ENCODE measurements at regions not wholly inside any gene's neighbourhood (a gene's known extent, or its start where the extent isn't known, plus 50 kb on each side); places are given as distances from the start of the nearest gene placed in this dataset.

DNA sequence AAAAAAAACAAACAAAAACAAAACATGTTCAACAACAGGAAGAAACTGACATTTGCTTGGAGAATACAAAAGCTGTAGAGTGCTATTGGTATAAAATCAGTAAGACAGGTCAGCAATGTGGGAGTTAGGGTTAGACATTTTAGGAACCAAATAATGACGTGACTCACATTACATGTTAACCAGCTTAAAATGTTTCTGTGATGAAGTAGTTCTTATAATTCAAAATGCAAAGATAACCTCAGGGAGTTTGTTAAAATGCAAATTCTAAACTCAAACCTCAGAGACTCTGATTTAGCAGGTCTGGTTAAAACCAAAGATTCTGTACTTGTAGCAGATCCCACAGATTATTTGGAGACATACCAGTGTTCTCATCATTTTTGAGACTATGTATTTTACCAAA, 549.4 kb upstream of the SLITRK1 start:
- 44 to 64% methylated on average over 1 of the region's 1 CpG for WGBS, 2 donors (ENCODE audit: low coverage in 1 of 2)
- Histone ChIP-seq H3K27me3 (no peaks in the 10 kb centered on the region), H3K27ac (no peak overlapping the region), H3K9me3 (peaks cover 0 to 8% of the 10 kb centered on the region in 2 donors), H3K4me1 (no peaks in the 10 kb centered on the region), H3K4me3 (no peak overlapping the region), H3K36me3 (no peaks in the 10 kb centered on the region)
- in situ Hi-C loops (cut with MboI; ENCODE audit: low pct_ligation_motif_present in 1 of 4, low pct_unique_long_range_greater_than_20kb in 1 of 4, low sequenced_read_pairs in 3 of 4) = no loop called here
- TF ChIP-seq, protein P1, sequence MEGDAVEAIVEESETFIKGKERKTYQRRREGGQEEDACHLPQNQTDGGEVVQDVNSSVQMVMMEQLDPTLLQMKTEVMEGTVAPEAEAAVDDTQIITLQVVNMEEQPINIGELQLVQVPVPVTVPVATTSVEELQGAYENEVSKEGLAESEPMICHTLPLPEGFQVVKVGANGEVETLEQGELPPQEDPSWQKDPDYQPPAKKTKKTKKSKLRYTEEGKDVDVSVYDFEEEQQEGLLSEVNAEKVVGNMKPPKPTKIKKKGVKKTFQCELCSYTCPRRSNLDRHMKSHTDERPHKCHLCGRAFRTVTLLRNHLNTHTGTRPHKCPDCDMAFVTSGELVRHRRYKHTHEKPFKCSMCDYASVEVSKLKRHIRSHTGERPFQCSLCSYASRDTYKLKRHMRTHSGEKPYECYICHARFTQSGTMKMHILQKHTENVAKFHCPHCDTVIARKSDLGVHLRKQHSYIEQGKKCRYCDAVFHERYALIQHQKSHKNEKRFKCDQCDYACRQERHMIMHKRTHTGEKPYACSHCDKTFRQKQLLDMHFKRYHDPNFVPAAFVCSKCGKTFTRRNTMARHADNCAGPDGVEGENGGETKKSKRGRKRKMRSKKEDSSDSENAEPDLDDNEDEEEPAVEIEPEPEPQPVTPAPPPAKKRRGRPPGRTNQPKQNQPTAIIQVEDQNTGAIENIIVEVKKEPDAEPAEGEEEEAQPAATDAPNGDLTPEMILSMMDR (IDR thresholded peaks at IDR 0.05) = no peak
- TF ChIP-seq POLR2A (IDR thresholded peaks at IDR 0.05) = no peak
- TF ChIP-seq POLR2AphosphoS5 (IDR thresholded peaks at IDR 0.05) = no peak
- no peak for TF ChIP-seq EP300 (IDR thresholded peaks at IDR 0.05; ENCODE audit: low read depth)
- intact Hi-C loops (cut with DNase I; ENCODE audit: low total_unique reads) = no loop called here
- DNase-seq = no peak

DNA sequence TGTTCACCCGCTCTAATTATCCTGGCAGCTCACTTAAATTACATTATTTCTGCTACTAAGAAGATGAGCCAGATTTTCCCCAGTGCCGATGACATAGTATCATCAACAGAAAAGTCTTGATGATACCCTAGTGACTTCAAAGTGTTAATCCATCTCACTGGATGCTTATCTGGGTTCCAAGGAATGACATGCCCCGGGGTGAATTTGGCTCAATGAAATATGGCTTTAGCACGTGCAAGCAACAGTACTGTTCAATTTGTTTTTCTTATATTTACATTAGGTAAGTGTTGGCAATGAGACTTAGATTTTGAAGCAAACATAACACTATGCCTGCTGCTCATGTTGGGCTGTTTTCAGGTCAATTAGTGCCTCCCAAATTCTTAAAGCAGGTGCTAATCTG, 548.2 kb upstream of the SLITRK1 start:
- in situ Hi-C loops (cut with MboI; ENCODE audit: low pct_ligation_motif_present in 1 of 4, low pct_unique_long_range_greater_than_20kb in 1 of 4, low sequenced_read_pairs in 3 of 4) = no loop called here

DNA sequence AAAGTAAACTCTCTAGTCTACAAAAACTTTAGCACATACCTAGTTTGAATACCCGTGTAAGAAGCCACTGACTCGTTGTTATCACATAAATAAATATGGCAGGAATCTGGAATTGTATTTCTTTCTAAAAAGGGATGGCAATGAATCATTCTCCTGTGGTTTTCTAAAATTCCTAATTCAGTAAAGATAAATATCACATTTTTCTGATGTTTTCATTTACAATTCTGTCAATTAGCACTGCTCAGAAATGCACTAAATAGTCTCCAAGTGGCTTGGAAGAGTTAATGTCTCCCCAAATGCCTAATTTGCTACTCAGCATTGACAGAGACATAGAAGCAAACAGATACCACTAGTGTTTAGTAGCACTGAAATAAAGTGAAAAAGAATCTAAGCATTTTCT, 547.7 kb upstream of the SLITRK1 start:
- 45 to 64% methylated on average over 2 of the region's 2 CpGs for WGBS, 2 donors (ENCODE audit: low coverage in 1 of 2)
- in situ Hi-C loops (cut with MboI; ENCODE audit: low pct_ligation_motif_present in 1 of 4, low pct_unique_long_range_greater_than_20kb in 1 of 4, low sequenced_read_pairs in 3 of 4) (no loop called here), intact Hi-C loops (cut with DNase I; ENCODE audit: low total_unique reads) (no loop called here)
- H3K27ac ChIP-seq = no peak overlapping the region
- TF ChIP-seq POLR2AphosphoS5 (IDR thresholded peaks at IDR 0.05) (no peak), POLR2A (IDR thresholded peaks at IDR 0.05) (no peak), EP300 (IDR thresholded peaks at IDR 0.05; ENCODE audit: low read depth) (no peak)
- TF ChIP-seq, protein P1 (IDR thresholded peaks at IDR 0.05) = no peak
- DNase-seq = no peak
- no peaks in the 10 kb centered on the region for H3K36me3 ChIP-seq
- no peaks in the 10 kb centered on the region for H3K27me3 ChIP-seq
- no peaks in the 10 kb centered on the region for H3K4me1 ChIP-seq
- no peak overlapping the region for H3K4me3 ChIP-seq
- H3K9me3 ChIP-seq = peaks cover 0 to 4% of the 10 kb centered on the region in 2 donors

More for the DNA sequence above, 548.2 kb upstream of the SLITRK1 start:
- H3K4me3 ChIP-seq = no peak overlapping the region
- H3K27me3 ChIP-seq = no peaks in the 10 kb centered on the region
- DNase-seq = no peak
- no peak overlapping the region for H3K27ac ChIP-seq
- TF ChIP-seq POLR2A (IDR thresholded peaks at IDR 0.05) (no peak), POLR2AphosphoS5 (IDR thresholded peaks at IDR 0.05) (no peak), EP300 (IDR thresholded peaks at IDR 0.05; ENCODE audit: low read depth) (no peak)
- TF ChIP-seq, protein P1 (IDR thresholded peaks at IDR 0.05) = no peak
- peaks cover 0 to 8% of the 10 kb centered on the region in 2 donors for H3K9me3 ChIP-seq
- WGBS, 2 donors (ENCODE audit: low coverage in 1 of 2) = 37 to 51% methylated on average over 3 to 4 of the region's 4 CpGs
- H3K36me3 ChIP-seq = no peaks in the 10 kb centered on the region
- intact Hi-C loops (cut with DNase I; ENCODE audit: low total_unique reads) = no loop called here
- H3K4me1 ChIP-seq = no peaks in the 10 kb centered on the region

DNA sequence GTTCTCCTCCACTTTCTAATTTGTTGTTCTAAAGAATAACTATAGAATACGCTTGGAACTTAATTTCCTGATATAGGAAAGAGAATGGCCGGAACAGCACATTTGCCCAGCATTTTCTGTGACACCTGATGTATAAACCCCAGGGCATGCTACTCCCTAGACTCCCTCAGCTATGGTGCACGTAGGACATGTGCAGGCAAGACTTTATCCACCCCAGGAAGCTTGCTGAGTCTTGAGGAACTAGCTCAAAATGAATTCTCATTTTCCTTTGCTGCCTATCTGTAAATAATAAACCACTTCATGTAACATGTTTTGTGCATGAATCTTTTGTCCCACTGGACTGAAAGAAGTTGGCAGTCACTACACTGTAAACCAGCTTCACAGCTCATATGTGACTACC, 535.8 kb upstream of the SLITRK1 start:
- no peaks in the 10 kb centered on the region for H3K9me3 ChIP-seq
- DNase-seq = no peak
- intact Hi-C loops (cut with DNase I; ENCODE audit: low total_unique reads) = no loop called here
- in situ Hi-C loops (cut with MboI; ENCODE audit: low pct_ligation_motif_present in 1 of 4, low pct_unique_long_range_greater_than_20kb in 1 of 4, low sequenced_read_pairs in 3 of 4) = no loop called here
- no peaks in the 10 kb centered on the region for H3K36me3 ChIP-seq
- TF ChIP-seq POLR2A (IDR thresholded peaks at IDR 0.05) = no peak
- TF ChIP-seq EP300 (IDR thresholded peaks at IDR 0.05; ENCODE audit: low read depth) = no peak
- TF ChIP-seq, protein P1 (IDR thresholded peaks at IDR 0.05) = no peak
- TF ChIP-seq POLR2AphosphoS5 (IDR thresholded peaks at IDR 0.05) = no peak
- H3K4me3 ChIP-seq = no peak overlapping the region
- H3K4me1 ChIP-seq = no peaks in the 10 kb centered on the region
- WGBS, 2 donors (ENCODE audit: low coverage in 1 of 2) = 66 to 68% methylated on average over 3 of the region's 3 CpGs
- no peak overlapping the region for H3K27ac ChIP-seq
- no peaks in the 10 kb centered on the region for H3K27me3 ChIP-seq
